SK-N-SH treated with all-trans-retinoic acid at 6 μM for 48 hours (cell line): ENCODE measurements at regions not wholly inside any gene's neighbourhood (a gene's known extent, or its start where the extent isn't known, plus 50 kb on each side); places are given as distances from the start of the nearest gene placed in this dataset.

Experiments used
- ARNTL ChIP-seq: fragments of 450-650 bp; formaldehyde crosslinking; IDR thresholded peaks from 2 replicates; pipeline ENCODE4 v1.5.0; 2020; ENCODE audit warnings: low read depth, mild to moderate bottlenecking, moderate library complexity, borderline replicate concordance
- RARB ChIP-seq: fragments of 250-450 bp; sonication (Bioruptor Pico); IDR thresholded peaks from 2 replicates; pipeline ENCODE4 v1.8.0; 2021; ENCODE audit warnings: mild to moderate bottlenecking, moderate library complexity
- TF ChIP-seq, protein P1 (sequence below): fragments of 250-450 bp; sonication (Bioruptor Pico); IDR thresholded peaks from 2 replicates; pipeline ENCODE4 v1.8.0; 2020; ENCODE audit warnings: mild to moderate bottlenecking, moderate library complexity, borderline replicate concordance

DNA sequence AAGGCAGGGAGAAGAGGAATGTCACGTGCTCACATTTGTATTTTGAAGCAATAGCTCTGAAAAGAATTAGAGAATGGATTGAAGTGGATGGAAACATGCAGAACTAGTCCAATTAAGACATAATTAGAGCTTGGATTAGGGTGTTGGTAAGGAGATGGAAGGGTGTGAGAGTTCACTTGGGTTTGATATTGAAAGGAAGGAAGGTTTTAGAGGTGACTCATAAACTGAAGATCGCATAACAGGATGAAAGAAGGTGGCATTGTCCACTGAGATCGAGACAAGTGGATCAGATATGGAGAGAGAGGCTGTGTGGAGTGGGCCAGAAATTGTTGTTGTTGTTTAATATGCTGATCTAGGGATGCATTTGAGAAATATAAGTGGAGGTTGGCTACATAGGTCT, 244.0 kb upstream of the SMIM31 start:
- TF ChIP-seq ARNTL (CRISPR knock-in tag) (no peak), RARB (CRISPR knock-in tag) (no peak)
- TF ChIP-seq, protein P1, sequence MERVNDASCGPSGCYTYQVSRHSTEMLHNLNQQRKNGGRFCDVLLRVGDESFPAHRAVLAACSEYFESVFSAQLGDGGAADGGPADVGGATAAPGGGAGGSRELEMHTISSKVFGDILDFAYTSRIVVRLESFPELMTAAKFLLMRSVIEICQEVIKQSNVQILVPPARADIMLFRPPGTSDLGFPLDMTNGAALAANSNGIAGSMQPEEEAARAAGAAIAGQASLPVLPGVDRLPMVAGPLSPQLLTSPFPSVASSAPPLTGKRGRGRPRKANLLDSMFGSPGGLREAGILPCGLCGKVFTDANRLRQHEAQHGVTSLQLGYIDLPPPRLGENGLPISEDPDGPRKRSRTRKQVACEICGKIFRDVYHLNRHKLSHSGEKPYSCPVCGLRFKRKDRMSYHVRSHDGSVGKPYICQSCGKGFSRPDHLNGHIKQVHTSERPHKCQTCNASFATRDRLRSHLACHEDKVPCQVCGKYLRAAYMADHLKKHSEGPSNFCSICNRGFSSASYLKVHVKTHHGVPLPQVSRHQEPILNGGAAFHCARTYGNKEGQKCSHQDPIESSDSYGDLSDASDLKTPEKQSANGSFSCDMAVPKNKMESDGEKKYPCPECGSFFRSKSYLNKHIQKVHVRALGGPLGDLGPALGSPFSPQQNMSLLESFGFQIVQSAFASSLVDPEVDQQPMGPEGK, result no peak
